LNCAP (cell line): ENCODE measurements at regions not wholly inside any gene's neighbourhood (a gene's known extent, or its start where the extent isn't known, plus 50 kb on each side); places are given as distances from the start of the nearest gene placed in this dataset.

Experiments used
- CTCF ChIP-seq: fragments of 450-650 bp; IDR thresholded peaks from 2 replicates; pipeline ENCODE4 v1.5.1; 2017; ENCODE audit warnings: mild to moderate bottlenecking

GRCh38 chr2:136468799-136469369 is 296.5 kb upstream of the THSD7B start:
- no peak for TF ChIP-seq CTCF

GRCh38 chr2:136452528-136452927 is 312.8 kb upstream of the THSD7B start:
- no peak for TF ChIP-seq CTCF

DNA sequence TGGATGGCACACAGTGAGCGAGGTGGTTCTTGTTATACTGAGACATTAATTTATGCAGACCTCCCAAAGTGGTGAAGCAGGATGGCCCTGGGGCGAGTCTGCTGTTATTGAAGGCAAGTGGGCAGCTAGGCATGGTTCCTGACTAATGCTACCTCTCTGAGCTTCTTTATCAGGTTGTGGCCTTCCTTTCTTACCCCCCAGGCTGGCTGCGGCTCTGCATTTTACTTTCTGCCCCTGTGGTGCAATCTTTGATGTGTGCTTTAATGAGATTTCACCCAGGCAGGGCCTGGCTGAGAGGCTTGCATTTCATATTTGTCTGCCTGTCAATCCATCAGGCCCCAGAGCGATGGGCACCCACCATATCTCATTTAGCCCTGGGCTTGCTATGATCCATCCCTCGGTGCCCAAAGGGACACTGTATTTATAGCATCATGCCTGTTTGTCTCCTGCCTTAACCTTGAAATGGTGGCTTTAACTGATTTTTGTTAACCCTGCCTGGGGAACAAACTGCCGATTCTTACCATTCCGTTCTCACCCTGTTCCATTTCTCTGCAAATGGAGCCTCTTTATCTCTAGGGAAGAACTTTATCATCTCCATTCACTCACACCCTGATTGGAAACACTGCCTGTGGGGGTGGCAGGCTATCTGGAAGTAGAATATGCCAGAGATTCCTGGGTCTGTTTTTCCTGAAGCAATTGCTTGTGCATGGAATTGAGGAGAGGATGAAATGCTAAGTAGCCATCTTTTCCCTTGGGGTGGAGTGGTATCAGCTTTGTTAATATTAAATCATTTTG is 316.2 kb upstream of the THSD7B start:
- TF ChIP-seq CTCF, result no peak

- no peak for TF ChIP-seq CTCF
Measured at GRCh38 chr2:136448432-136448831, 316.9 kb upstream of the THSD7B start.

GRCh38 chr2:136444323-136444722 is 321.0 kb upstream of the THSD7B start:
- no peak for TF ChIP-seq CTCF

DNA sequence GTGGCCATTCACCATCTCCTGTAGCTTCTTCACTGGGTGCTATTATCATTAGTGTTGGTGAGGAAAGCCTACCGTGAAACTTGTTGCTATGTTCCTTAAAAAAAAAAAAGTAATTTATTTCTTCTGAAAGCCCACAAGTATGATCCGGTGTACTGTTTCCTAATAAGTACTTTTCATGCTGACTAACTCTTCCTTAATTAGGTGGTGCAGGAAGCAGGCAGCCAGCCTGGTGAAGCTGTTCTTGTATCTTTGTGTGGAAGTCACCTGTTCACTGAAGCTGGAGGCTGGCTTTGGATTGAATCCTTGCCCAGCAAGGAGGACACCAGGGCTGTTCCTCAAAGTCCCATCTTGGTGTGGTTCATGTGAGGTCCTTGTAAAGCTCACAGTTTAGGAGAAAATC is 321.7 kb upstream of the THSD7B start:
- no peak for TF ChIP-seq CTCF

DNA sequence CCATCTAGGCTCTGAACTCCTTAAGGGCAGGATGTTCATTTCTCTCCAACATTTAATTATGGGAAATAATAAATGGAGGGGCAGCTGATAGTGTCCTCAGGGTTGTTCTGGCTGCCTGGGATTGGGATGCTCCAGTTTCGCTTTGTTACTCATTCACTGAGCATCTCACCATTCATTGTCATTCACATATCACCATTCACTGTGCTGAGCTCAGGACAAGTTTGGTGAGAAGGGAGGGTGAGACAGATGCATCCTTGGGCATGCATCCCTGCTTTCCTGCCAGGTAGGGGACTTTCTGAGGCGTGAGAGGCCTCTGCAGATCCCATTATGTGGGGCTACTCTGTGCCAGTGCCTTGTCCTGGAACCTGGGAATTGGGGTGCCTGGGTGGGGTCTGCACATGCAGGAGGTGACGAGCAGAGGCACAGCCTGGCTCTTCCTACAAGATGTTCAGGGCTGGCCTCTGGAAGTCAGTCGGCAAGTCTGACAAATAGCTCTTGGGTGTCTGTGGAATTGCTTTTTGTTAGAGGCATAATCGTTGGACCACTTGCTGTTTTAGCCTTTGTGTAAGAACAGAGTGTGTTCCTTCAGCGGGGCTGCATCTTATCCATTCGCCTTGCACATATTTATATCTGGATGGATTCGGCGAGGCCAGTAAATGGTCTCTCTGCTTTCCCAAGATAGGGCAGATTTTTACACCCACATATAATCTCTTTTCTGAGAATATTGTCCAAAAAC is 323.2 kb upstream of the THSD7B start:
- TF ChIP-seq CTCF, result no peak
